Fibroblast of gingiva (primary cell): ENCODE measurements at regions not wholly inside any gene's neighbourhood (a gene's known extent, or its start where the extent isn't known, plus 50 kb on each side); places are given as distances from the start of the nearest gene placed in this dataset.

Source experiments
- DNase-seq: peaks from one replicate; pipeline ENCODE4 v3.0.0-alpha.2; 2011; ENCODE audit warnings: low read depth

DNA sequence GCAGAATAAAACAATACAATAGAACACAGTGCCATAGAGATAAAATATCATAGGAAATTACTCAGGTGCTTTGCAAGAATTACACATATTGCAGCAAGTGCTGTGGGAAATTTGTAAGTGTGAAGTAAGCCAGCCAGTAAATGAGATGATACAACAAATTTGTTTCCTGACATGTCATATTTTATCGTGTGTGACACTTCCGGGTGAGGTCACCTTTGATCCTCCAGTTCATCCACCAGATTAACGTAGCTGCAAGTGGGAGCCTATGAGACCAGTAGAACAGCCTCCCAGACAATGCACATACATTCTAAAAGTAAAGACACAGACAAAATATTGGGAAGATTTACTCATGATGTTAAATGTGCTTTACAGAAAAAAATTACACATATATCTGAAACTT lies 72.2 kb downstream of the PRDM9 start:
- DNase-seq, result no peak

GRCh38 chr5:23583081-23583480 lies 75.7 kb downstream of the PRDM9 start:
- no peak for DNase-seq

DNA sequence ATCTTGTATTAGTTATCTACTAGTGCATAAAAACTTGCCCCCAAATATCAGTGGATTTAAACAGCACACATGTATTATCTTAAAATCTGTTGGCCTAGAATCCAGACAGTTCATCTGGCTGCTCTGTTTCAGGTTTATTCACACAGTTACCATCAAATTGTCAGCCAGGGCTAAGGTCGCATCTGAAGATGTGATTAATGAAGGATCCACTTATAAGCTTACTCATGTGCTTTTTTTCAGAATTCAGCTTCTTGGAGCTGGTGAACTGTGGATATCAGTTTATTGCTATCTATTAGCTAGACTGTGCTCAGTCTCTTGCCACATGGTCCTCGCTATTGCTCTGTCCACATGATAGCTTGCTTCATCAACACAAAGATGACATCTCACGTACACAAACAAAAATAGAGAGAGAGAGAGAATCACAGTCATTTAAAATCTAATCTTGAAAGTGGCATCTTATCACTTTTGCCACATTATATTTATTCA lies 81.5 kb downstream of the PRDM9 start:
- DNase-seq, result no peak

DNA sequence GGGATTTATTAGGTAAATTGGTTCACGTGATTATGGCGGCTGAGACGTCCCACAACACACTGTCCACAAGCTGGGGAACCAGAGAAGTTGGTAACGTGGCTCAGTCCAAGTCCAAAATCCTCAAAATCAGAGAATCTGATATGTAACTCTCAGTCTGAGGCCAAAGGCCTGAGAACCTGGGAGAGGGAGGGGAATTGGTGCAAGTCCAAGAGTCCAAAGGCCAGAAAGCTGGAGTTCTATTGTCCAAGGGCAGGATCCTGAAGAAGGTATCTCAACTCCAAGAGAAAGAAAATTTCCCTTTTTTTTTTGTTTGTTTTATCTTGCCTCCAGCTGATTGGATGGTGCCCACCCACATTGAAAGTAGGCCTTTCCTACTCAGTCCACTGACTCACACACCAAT lies 83.8 kb downstream of the PRDM9 start:
- DNase-seq, result no peak

- no peak for DNase-seq
These were observed 99.5 kb downstream of the PRDM9 start for GRCh38 chr5:23606927-23607326.

- no peak for DNase-seq
These were observed 105.3 kb downstream of the PRDM9 start for GRCh38 chr5:23612701-23613100.

DNA sequence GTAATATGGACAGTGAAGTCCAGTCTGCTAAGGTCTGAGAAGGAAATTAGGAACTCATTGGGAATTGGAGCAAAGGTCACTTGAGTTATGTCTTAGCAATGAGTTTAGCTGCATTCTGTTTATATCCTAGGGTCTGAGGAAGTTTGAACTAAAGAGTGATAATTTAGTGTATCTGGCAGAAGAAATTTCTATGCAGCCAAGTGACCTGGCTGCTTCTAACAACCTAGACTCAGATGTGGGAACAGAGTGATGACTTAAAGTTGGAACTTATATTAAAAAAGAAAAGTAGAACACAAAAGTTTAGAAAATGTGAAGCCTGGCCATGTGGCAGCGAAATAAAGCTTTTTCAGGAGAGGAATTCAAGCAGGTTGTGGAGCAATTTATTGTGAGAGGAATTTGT lies 106.2 kb downstream of the PRDM9 start:
- no peak for DNase-seq

GRCh38 chr5:23614422-23614821 lies 107.0 kb downstream of the PRDM9 start:
- DNase-seq, result no peak

GRCh38 chr5:23626961-23627360 lies 119.6 kb downstream of the PRDM9 start:
- no peak for DNase-seq

- no peak for DNase-seq
These were observed 120.6 kb downstream of the PRDM9 start for GRCh38 chr5:23627976-23628375.

DNA sequence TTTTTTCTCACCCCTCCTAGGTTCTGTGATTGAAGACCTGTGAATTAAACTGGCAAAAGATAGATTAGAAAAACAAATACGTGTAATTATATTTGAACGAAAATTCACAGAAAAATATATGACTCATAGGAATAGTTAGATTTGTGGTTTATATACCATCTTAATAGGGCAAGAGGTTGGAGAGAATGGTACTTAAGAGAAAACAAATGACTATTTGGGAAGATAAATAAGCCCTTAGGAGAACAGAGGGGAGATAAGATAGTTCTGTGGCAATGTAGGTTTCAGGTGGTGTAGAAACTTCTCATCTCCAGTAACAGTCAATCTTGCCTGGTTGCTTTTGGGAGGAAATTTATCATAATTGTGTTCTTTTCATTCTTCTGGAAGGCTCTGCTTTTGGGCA lies 122.0 kb downstream of the PRDM9 start:
- no peak for DNase-seq

DNA sequence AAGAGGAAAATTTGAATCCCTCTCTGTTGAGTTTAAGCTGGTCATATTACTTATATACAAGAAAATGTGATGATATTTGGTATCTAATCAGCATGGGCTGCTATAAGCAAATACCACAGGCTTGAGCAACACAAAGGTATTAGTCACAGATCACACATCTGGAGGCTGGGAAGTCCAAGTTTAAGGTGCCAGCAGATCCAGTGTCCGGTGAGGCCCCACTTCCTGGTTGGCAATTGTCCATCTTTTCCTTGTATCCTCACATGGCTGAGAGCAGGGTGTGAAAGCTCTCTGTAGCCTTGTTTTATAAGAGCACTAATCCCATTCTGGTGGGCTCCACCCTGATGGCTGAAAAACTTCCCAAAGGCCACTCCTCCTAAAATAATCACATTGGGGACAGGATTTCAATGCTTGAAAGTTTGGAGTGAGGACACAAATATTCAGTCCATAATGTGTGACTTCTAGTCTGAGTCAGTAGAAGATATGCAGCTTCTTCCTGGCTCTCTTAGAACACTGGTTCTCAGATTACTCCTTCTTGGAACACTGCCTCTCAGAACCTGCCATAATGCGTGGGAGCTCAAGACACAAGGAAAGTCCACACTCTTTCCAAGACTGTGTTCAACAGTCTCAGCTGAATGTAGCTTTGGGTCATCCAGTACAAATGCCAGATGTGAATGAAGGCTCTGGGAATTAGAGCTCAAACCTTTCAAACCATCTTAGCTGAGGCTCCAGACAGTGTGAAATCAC lies 124.1 kb downstream of the PRDM9 start:
- peak; percentile 63 for DNase-seq

- DNase-seq, result no peak
These were observed 128.5 kb downstream of the PRDM9 start for GRCh38 chr5:23635938-23636337.

DNA sequence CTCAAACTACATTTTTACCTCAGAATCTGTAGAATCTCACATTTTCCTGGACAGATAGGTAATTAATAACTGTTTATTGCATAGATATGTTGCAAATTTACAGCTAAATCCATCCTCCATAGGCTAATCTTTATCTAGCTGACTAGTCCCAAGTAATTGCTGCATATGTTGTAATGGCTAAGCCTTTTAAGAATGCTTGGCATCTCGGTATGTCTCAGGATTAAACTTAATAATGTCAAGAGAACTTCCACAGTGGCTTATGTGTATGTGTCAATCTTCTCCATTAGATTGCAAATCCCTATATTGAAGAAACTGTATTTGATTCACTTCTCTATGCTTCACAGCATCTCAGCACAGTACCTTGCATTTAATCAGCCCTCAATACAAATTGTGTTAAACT lies 131.9 kb downstream of the PRDM9 start:
- DNase-seq, result no peak

- no peak for DNase-seq
These were observed 141.2 kb downstream of the PRDM9 start for GRCh38 chr5:23648656-23649055.

- DNase-seq, result no peak
These were observed 142.2 kb downstream of the PRDM9 start for GRCh38 chr5:23649594-23649993.

DNA sequence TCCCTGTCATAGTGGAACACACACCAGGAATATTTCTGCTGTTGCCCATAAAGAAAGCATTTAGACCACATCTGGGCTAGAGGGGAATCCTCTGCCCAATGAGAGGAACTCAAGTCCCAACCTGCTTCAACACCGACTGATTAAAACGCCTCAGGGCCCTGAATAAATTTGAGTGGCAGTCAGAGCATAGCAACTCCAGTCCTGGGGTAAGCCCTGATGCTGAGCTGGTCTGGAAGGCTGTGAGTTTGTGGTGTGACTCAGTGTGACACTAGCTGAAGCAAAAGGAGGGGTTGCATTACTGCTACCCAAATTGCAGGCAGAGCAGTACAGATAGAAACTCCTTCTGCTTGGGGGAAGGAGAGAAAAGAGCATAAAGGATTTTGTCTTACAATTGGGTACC lies 148.3 kb downstream of the PRDM9 start:
- no peak for DNase-seq

DNA sequence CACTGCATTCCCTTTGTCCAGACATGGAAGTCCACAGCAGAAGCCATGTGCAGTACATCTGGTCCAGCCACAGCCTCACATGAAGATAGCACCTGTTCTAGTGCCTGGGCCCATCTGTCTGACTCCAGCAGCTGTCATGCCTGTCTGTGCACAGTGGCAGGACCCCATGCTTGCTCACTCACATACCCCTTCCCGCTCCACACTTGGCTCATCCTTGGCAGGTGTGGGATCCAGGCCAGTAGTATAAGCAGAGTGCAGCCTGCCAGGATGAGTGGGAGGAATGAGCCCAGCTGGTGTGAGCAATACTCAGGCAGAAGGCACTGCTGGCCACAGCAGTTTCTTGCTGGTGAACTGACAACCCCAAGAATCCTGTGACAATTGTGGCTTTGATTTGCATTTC lies 168.0 kb downstream of the PRDM9 start:
- DNase-seq, result no peak

GRCh38 chr5:23677996-23678395 lies 170.6 kb downstream of the PRDM9 start:
- no peak for DNase-seq

DNA sequence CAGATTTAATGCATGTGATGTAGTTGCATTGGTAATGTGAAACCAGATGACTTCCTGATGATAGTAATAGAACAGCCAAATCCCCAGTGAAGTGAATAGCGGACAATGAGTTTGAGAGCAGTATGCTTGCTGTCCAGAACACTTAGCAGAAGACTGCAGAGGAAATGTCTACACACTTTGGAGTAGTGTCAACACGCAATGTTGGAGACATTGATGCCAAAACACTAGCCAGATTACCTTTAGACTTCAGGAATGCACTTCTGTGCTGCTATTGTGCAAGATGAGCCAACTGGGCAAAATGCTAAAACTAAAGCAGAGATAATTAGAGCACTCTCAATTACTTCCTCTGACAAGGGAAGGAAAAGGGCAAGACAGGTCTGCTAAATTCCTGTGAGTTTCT lies 176.7 kb downstream of the PRDM9 start:
- DNase-seq, result no peak

- no peak for DNase-seq
These were observed 196.8 kb downstream of the PRDM9 start for GRCh38 chr5:23703940-23704855.

DNA sequence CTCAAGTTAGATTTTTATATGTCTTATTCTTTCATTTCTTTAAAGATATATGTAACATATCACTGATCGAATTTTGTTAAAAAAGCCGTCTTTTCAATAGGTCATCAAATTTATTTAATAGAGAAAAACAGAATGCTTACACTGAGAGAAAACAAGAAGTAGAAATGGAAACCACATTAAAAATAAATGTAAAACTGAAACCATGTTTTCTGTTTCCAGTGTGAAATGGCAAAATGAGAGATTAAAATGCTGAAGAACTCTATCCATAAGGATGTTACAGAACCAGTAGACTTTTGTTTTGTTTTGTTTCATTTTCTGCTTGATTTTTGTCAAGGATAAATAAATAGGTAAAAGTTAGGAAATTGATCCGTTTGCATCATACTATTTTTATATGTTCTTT lies 210.1 kb downstream of the PRDM9 start:
- DNase-seq, result no peak

- DNase-seq, result no peak
These were observed 211.2 kb downstream of the PRDM9 start for GRCh38 chr5:23718564-23718963.
